ENCODE measurements at regions not wholly inside any gene's neighbourhood (a gene's known extent, or its start where the extent isn't known, plus 50 kb on each side); places are given as distances from the start of the nearest gene placed in this dataset.

- DNase-seq: no peak
Measured at GRCh38 chr14:89600950-89601826, 184.2 kb upstream of the FOXN3 start.

GRCh38 chr14:89600029-89600428 lies 183.0 kb upstream of the FOXN3 start:
- DNase-seq: no peak

GRCh38 chr14:89598548-89599186 lies 181.6 kb upstream of the FOXN3 start:
- DNase-seq: no peak

GRCh38 chr14:89592961-89593360 lies 175.9 kb upstream of the FOXN3 start:
- no peak for DNase-seq

GRCh38 chr14:89589400-89590118 lies 172.5 kb upstream of the FOXN3 start:
- no peak for DNase-seq

- DNase-seq: no peak
Measured at GRCh38 chr14:89588840-89589296, 171.8 kb upstream of the FOXN3 start.

GRCh38 chr14:89588016-89588415 lies 171.0 kb upstream of the FOXN3 start:
- no peak for DNase-seq

GRCh38 chr14:89587136-89587420 lies 170.0 kb upstream of the FOXN3 start:
- DNase-seq: no peak

GRCh38 chr14:89586258-89587135 lies 169.5 kb upstream of the FOXN3 start:
- DNase-seq: peak in 1 of 5 donors; percentile 12

GRCh38 chr14:89578156-89578555 lies 161.1 kb upstream of the FOXN3 start:
- no peak for DNase-seq

GRCh38 chr14:89576960-89577359 lies 159.9 kb upstream of the FOXN3 start:
- DNase-seq: no peak

- no peak for DNase-seq
Measured at GRCh38 chr14:89576145-89576927, 159.3 kb upstream of the FOXN3 start.

GRCh38 chr14:89575386-89576061 lies 158.5 kb upstream of the FOXN3 start:
- DNase-seq: no peak

GRCh38 chr14:89574420-89574819 lies 157.4 kb upstream of the FOXN3 start:
- no peak for DNase-seq

- no peak for DNase-seq
Measured at GRCh38 chr14:89573399-89573657, 156.3 kb upstream of the FOXN3 start.

- no peak for DNase-seq
Measured at GRCh38 chr14:89572596-89573398, 155.8 kb upstream of the FOXN3 start.

GRCh38 chr14:89571491-89571890 lies 154.5 kb upstream of the FOXN3 start:
- no peak for DNase-seq

- DNase-seq: no peak
Measured at GRCh38 chr14:89566644-89567415, 149.8 kb upstream of the FOXN3 start.

- no peak for DNase-seq
Measured at GRCh38 chr14:89566180-89566579, 149.1 kb upstream of the FOXN3 start.

- no peak for DNase-seq
Measured at GRCh38 chr14:89565607-89566006, 148.6 kb upstream of the FOXN3 start.

Measured in T-helper 1 cell (primary cell).